ENCODE measurements at regions not wholly inside any gene's neighbourhood (a gene's known extent, or its start where the extent isn't known, plus 50 kb on each side); places are given as distances from the start of the nearest gene placed in this dataset.

GRCh38 chr10:44462338-44462914 is 77.5 kb upstream of the CXCL12 start:
- intact Hi-C loops (cut with micrococcal nuclease) (no loop called here), in situ Hi-C loops (cut with MboI) (no loop called here)
- 0% methylated on average over 7 of the region's 7 CpGs for WGBS (ENCODE audit: insufficient coverage, low coverage, missing lambda C conversion rate)
- BruUV-seq (replicated peaks) = no TSS peak
- FAIRE-seq = no peak
- H3K9me3 ChIP-seq (replicated peaks; ENCODE audit: control insufficient read depth, insufficient read depth, low read depth, low read length) = no peaks in the 10 kb centered on the region
- H3K9me1 ChIP-seq (ENCODE audit: control insufficient read depth, insufficient read depth, low read length) = no peaks in the 10 kb centered on the region
- no peak overlapping the region for H2AFZ ChIP-seq (ENCODE audit: low read depth, low read length)
- no peaks in the 10 kb centered on the region for H3K36me3 ChIP-seq (ENCODE audit: control insufficient read depth, insufficient read depth, low read length)
- H3K4me1 ChIP-seq (replicated peaks in 1 of 2; ENCODE audit: control insufficient read depth in 2 of 2, insufficient read depth in 2 of 2, low read length in 2 of 2) = no peaks in the 10 kb centered on the region
- no peak overlapping the region for H3K4me3 ChIP-seq
- no peak overlapping the region for H3K27ac ChIP-seq (ENCODE audit: extremely low read depth, low read depth, low read length)
- no peak overlapping the region for H3K4me2 ChIP-seq (ENCODE audit: insufficient read depth, low read length)
- H4K20me1 ChIP-seq (replicated peaks; ENCODE audit: control insufficient read depth, insufficient read depth, low read length) = 0 out of 2 replicates have a peak, but pooled peaks cover 2% of the 10 kb centered on the region
- no peak for ATAC-seq
- no peaks in the 10 kb centered on the region for H3K79me2 ChIP-seq (ENCODE audit: control insufficient read depth, insufficient read depth, low read length)
- H3K9ac ChIP-seq (ENCODE audit: insufficient read depth in 1 of 2, low read depth in 2 of 2, low read length in 2 of 2) = no peak overlapping the region
- peaks cover 0 to 5% of the 10 kb centered on the region in 2 experiments; a peak in 1 of 5 replicates for H3K27me3 ChIP-seq (ENCODE audit: control insufficient read depth in 2 of 2, insufficient read depth in 2 of 2, low read length in 2 of 2)
- POLR2A ChIA-PET = no interaction called here
- CTCF ChIA-PET (ENCODE audit: low intra/inter-chr PET ratio) = no interaction called here
- TF ChIP-seq SRSF9 (IDR thresholded peaks at IDR 0.05; ENCODE audit: borderline replicate concordance, low read depth, low read length) (no peak), CBFA2T3 (IDR thresholded peaks at IDR 0.05) (no peak), MTA3 (IDR thresholded peaks at IDR 0.05; ENCODE audit: borderline replicate concordance) (no peak), TBL1XR1 (IDR thresholded peaks at IDR 0.05; ENCODE audit: low read length in 2 of 2) (no peak), SETDB1 (IDR thresholded peaks at IDR 0.05; ENCODE audit: low read length) (no peak), ARHGAP35 (IDR thresholded peaks at IDR 0.05; ENCODE audit: partially characterized antibody) (no peak), ZNF707 (CRISPR knock-in tag; conservative IDR thresholded peaks at IDR 0.05) (no peak)
- no peak for DNase-seq (ENCODE audit: extremely low read depth in 1 of 4, low spot score in 3 of 4)

Data from K562 (cell line).